ENCODE measurements at regions not wholly inside any gene's neighbourhood (a gene's known extent, or its start where the extent isn't known, plus 50 kb on each side); places are given as distances from the start of the nearest gene placed in this dataset.

- no peaks in the 10 kb centered on the region for H3F3A ChIP-seq (replicated peaks; ENCODE audit: low read depth)
- H3K27me3 ChIP-seq (ENCODE audit: insufficient read depth): no peaks in the 10 kb centered on the region
- Mint-ChIP-seq H3K27me3 (ENCODE audit: insufficient read depth, low read depth, poor library complexity) (peaks cover 1% of the 10 kb centered on the region), H3K36me3 (ENCODE audit: low read depth) (0 out of 3 replicates have a peak, but pooled peaks cover 2% of the 10 kb centered on the region), H3K4me3 (no peak overlapping the region), H3K4me1 (no peaks in the 10 kb centered on the region), H3K27ac (no peak overlapping the region), H3K9me3 (peaks cover 16% of the 10 kb centered on the region)
- ATAC-seq (no peak), DNase-seq (ENCODE audit: low spot score) (no peak)
- H3K36me3 ChIP-seq (ENCODE audit: insufficient read depth): no peaks in the 10 kb centered on the region
- no peaks in the 10 kb centered on the region for H3K79me2 ChIP-seq (replicated peaks; ENCODE audit: insufficient read depth)
- H3K9me2 ChIP-seq (ENCODE audit: insufficient read depth): no peaks in the 10 kb centered on the region
- TF ChIP-seq ETS1 (IDR thresholded peaks at IDR 0.05) (no peak), STAT1 (IDR thresholded peaks at IDR 0.05; ENCODE audit: unreplicated experiment) (no peak), EZH2phosphoT487 (IDR thresholded peaks at IDR 0.05; ENCODE audit: unreplicated experiment) (no peak), EZH2 (IDR thresholded peaks at IDR 0.05; ENCODE audit: low read depth, unreplicated experiment) (no peak), ZNF331 (CRISPR knock-in tag; IDR thresholded peaks at IDR 0.05; ENCODE audit: low read depth) (no peak), JUNB (IDR thresholded peaks at IDR 0.05; ENCODE audit: unreplicated experiment) (no peak), ZNF114 (CRISPR knock-in tag; IDR thresholded peaks at IDR 0.05) (no peak), CREB1 (CRISPR knock-in tag; IDR thresholded peaks at IDR 0.05; ENCODE audit: low read depth) (no peak), REST (IDR thresholded peaks at IDR 0.05; ENCODE audit: unreplicated experiment) (no peak), POLR2AphosphoS5 (IDR thresholded peaks at IDR 0.05; ENCODE audit: low read depth) (no peak), NANOG (IDR thresholded peaks at IDR 0.05; ENCODE audit: borderline replicate concordance) (no peak)
- TF ChIP-seq, protein P1, sequence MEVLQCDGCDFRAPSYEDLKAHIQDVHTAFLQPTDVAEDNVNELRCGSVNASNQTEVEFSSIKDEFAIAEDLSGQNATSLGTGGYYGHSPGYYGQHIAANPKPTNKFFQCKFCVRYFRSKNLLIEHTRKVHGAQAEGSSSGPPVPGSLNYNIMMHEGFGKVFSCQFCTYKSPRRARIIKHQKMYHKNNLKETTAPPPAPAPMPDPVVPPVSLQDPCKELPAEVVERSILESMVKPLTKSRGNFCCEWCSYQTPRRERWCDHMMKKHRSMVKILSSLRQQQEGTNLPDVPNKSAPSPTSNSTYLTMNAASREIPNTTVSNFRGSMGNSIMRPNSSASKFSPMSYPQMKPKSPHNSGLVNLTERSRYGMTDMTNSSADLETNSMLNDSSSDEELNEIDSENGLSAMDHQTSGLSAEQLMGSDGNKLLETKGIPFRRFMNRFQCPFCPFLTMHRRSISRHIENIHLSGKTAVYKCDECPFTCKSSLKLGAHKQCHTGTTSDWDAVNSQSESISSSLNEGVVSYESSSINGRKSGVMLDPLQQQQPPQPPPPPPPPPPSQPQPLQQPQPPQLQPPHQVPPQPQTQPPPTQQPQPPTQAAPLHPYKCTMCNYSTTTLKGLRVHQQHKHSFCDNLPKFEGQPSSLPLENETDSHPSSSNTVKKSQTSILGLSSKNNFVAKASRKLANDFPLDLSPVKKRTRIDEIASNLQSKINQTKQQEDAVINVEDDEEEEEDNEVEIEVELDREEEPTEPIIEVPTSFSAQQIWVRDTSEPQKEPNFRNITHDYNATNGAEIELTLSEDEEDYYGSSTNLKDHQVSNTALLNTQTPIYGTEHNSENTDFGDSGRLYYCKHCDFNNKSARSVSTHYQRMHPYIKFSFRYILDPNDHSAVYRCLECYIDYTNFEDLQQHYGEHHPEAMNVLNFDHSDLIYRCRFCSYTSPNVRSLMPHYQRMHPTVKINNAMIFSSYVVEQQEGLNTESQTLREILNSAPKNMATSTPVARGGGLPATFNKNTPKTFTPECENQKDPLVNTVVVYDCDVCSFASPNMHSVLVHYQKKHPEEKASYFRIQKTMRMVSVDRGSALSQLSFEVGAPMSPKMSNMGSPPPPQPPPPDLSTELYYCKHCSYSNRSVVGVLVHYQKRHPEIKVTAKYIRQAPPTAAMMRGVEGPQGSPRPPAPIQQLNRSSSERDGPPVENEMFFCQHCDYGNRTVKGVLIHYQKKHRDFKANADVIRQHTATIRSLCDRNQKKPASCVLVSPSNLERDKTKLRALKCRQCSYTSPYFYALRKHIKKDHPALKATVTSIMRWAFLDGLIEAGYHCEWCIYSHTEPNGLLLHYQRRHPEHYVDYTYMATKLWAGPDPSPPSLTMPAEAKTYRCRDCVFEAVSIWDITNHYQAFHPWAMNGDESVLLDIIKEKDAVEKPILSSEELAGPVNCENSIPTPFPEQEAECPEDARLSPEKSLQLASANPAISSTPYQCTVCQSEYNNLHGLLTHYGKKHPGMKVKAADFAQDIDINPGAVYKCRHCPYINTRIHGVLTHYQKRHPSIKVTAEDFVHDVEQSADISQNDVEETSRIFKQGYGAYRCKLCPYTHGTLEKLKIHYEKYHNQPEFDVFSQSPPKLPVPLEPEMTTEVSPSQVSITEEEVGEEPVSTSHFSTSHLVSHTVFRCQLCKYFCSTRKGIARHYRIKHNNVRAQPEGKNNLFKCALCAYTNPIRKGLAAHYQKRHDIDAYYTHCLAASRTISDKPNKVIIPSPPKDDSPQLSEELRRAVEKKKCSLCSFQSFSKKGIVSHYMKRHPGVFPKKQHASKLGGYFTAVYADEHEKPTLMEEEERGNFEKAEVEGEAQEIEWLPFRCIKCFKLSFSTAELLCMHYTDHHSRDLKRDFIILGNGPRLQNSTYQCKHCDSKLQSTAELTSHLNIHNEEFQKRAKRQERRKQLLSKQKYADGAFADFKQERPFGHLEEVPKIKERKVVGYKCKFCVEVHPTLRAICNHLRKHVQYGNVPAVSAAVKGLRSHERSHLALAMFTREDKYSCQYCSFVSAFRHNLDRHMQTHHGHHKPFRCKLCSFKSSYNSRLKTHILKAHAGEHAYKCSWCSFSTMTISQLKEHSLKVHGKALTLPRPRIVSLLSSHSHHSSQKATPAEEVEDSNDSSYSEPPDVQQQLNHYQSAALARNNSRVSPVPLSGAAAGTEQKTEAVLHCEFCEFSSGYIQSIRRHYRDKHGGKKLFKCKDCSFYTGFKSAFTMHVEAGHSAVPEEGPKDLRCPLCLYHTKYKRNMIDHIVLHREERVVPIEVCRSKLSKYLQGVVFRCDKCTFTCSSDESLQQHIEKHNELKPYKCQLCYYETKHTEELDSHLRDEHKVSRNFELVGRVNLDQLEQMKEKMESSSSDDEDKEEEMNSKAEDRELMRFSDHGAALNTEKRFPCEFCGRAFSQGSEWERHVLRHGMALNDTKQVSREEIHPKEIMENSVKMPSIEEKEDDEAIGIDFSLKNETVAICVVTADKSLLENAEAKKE (CRISPR knock-in tag; IDR thresholded peaks at IDR 0.05): no peak
- TF ChIP-seq, protein P2, sequence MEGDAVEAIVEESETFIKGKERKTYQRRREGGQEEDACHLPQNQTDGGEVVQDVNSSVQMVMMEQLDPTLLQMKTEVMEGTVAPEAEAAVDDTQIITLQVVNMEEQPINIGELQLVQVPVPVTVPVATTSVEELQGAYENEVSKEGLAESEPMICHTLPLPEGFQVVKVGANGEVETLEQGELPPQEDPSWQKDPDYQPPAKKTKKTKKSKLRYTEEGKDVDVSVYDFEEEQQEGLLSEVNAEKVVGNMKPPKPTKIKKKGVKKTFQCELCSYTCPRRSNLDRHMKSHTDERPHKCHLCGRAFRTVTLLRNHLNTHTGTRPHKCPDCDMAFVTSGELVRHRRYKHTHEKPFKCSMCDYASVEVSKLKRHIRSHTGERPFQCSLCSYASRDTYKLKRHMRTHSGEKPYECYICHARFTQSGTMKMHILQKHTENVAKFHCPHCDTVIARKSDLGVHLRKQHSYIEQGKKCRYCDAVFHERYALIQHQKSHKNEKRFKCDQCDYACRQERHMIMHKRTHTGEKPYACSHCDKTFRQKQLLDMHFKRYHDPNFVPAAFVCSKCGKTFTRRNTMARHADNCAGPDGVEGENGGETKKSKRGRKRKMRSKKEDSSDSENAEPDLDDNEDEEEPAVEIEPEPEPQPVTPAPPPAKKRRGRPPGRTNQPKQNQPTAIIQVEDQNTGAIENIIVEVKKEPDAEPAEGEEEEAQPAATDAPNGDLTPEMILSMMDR (conservative IDR thresholded peaks at IDR 0.05; ENCODE audit: low read depth in 2 of 2): no peak
- no peak overlapping the region for H3K4me2 ChIP-seq
- H2AFZ ChIP-seq: no peak overlapping the region
- H3K27ac ChIP-seq (ENCODE audit: low read depth): no peak overlapping the region
- no peak overlapping the region for H3K4me3 ChIP-seq
- H4K20me1 ChIP-seq (replicated peaks; ENCODE audit: insufficient read depth): no peaks in the 10 kb centered on the region
- H3K4me1 ChIP-seq (ENCODE audit: insufficient read depth): no peaks in the 10 kb centered on the region
Observed at GRCh38 chr6:51090343-51090742, 271.7 kb downstream of the TFAP2B start.
